ENCODE measurements at regions not wholly inside any gene's neighbourhood (a gene's known extent, or its start where the extent isn't known, plus 50 kb on each side); places are given as distances from the start of the nearest gene placed in this dataset.
"Not testable (repeated sequence)": the region's sequence is repeated elsewhere in the genome, so short reads cannot be mapped to it uniquely, and the experiment has no call there.

DNA sequence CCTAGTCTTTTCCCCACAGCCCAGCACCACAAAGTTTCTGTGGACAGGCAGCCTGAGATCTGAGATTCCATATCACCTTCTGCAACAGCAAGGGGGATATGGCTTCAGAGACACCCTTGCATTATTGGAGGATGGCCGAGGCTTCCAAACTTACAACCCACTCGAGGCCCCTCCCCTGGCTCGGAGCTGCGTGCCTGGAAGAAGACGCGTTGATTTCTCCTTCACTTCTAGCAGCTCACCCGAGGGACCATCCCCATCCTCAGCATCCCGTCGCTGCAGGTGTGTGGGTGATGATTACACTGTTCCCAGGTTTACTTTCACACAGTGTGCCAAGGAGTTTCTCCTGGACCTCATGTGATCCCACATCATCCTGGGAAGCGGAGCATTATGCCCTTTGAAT, 277.9 kb downstream of the MATN1 start:
- Mint-ChIP-seq H3K9me3 (ENCODE audit: unreplicated experiment) (no peaks in the 10 kb centered on the region), H3K4me3 (ENCODE audit: unreplicated experiment) (peak overlapping the region; percentile 26)
- no peak for DNase-seq (ENCODE audit: low spot score)

DNA sequence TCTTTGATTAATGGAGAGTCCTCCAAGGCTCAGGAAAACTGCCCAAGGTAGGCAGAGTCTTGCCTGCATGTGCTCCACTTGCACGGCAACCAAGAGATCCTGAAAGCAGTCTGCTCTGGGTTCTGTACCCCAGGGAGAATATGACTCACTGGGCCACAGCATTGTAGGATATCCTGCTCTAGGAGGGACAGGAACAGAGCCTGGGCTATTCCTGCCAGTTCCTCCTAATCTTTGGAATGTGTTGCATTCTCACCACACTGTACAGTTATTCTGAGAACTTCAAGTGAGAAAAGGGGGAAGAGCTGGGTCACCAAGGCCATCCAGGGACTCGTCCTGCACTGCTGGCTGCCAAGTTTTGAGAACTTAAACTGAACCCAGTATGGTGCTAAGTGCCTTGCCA, 278.5 kb downstream of the MATN1 start:
- no peaks in the 10 kb centered on the region for H3K9me3 Mint-ChIP-seq (ENCODE audit: unreplicated experiment)
- H3K27me3 Mint-ChIP-seq (ENCODE audit: unreplicated experiment), result no peaks in the 10 kb centered on the region
- no peak overlapping the region for H3K4me3 Mint-ChIP-seq (ENCODE audit: unreplicated experiment)
- no peaks in the 10 kb centered on the region for H3K36me3 Mint-ChIP-seq (ENCODE audit: low read depth, unreplicated experiment)
- H3K4me1 Mint-ChIP-seq (ENCODE audit: unreplicated experiment), result no peaks in the 10 kb centered on the region
- no peak overlapping the region for H3K27ac Mint-ChIP-seq (ENCODE audit: unreplicated experiment)
- TF ChIP-seq, protein P1, sequence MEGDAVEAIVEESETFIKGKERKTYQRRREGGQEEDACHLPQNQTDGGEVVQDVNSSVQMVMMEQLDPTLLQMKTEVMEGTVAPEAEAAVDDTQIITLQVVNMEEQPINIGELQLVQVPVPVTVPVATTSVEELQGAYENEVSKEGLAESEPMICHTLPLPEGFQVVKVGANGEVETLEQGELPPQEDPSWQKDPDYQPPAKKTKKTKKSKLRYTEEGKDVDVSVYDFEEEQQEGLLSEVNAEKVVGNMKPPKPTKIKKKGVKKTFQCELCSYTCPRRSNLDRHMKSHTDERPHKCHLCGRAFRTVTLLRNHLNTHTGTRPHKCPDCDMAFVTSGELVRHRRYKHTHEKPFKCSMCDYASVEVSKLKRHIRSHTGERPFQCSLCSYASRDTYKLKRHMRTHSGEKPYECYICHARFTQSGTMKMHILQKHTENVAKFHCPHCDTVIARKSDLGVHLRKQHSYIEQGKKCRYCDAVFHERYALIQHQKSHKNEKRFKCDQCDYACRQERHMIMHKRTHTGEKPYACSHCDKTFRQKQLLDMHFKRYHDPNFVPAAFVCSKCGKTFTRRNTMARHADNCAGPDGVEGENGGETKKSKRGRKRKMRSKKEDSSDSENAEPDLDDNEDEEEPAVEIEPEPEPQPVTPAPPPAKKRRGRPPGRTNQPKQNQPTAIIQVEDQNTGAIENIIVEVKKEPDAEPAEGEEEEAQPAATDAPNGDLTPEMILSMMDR (IDR thresholded peaks at IDR 0.05; ENCODE audit: unreplicated experiment), result no peak
- no peak for DNase-seq (ENCODE audit: low spot score)

More for the DNA sequence above, 277.9 kb downstream of the MATN1 start:
- no peaks in the 10 kb centered on the region for H3K27me3 Mint-ChIP-seq (ENCODE audit: unreplicated experiment)
- no peaks in the 10 kb centered on the region for H3K36me3 Mint-ChIP-seq (ENCODE audit: low read depth, unreplicated experiment)
- no peaks in the 10 kb centered on the region for H3K4me1 Mint-ChIP-seq (ENCODE audit: unreplicated experiment)
- TF ChIP-seq, protein P1 (IDR thresholded peaks at IDR 0.05; ENCODE audit: unreplicated experiment), result no peak
- no peak overlapping the region for H3K27ac Mint-ChIP-seq (ENCODE audit: unreplicated experiment)

- no peak for DNase-seq (ENCODE audit: low spot score)
Measured at GRCh38 chr1:30444401-30444800, 279.0 kb downstream of the MATN1 start.

DNA sequence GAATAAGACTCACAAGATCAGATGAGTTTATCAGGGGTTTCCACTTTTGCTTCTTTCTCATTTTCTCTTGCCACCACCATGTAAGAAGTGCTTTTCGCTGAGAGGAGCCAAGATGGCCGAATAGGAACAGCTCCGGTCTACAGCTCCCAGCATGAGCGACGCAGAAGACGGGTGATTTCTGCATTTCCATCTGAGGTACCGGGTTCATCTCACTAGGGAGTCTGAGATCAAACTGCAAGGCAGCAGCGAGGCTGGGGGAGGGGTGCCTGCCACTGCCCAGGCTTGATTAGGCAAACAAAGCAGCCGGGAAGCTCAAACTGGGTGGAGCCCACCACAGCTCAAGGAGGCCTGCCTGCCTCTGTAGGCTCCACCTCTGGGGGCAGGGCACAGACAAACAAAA, 285.1 kb downstream of the MATN1 start:
- H3K36me3 Mint-ChIP-seq (ENCODE audit: low read depth, unreplicated experiment); H3K4me3 Mint-ChIP-seq (ENCODE audit: unreplicated experiment); DNase-seq (ENCODE audit: low spot score); H3K4me1 Mint-ChIP-seq (ENCODE audit: unreplicated experiment); H3K27me3 Mint-ChIP-seq (ENCODE audit: unreplicated experiment); H3K27ac Mint-ChIP-seq (ENCODE audit: unreplicated experiment): not testable (repeated sequence)
- H3K9me3 Mint-ChIP-seq (ENCODE audit: unreplicated experiment), result peaks cover 12% of the 10 kb centered on the region

More at GRCh38 chr1:30444401-30444800, 279.0 kb downstream of the MATN1 start:
- Mint-ChIP-seq H3K27ac (ENCODE audit: unreplicated experiment) (no peak overlapping the region), H3K27me3 (ENCODE audit: unreplicated experiment) (no peaks in the 10 kb centered on the region), H3K9me3 (ENCODE audit: unreplicated experiment) (no peaks in the 10 kb centered on the region), H3K4me1 (ENCODE audit: unreplicated experiment) (no peaks in the 10 kb centered on the region), H3K36me3 (ENCODE audit: low read depth, unreplicated experiment) (no peaks in the 10 kb centered on the region), H3K4me3 (ENCODE audit: unreplicated experiment) (no peak overlapping the region)
- TF ChIP-seq, protein P1 (IDR thresholded peaks at IDR 0.05; ENCODE audit: unreplicated experiment), result no peak

GRCh38 chr1:30437059-30437576, 286.3 kb downstream of the MATN1 start:
- Mint-ChIP-seq H3K4me1 (ENCODE audit: unreplicated experiment) (no peaks in the 10 kb centered on the region), H3K4me3 (ENCODE audit: unreplicated experiment) (no peak overlapping the region), H3K27me3 (ENCODE audit: unreplicated experiment) (no peaks in the 10 kb centered on the region), H3K27ac (ENCODE audit: unreplicated experiment) (no peak overlapping the region), H3K9me3 (ENCODE audit: unreplicated experiment) (peaks cover 12% of the 10 kb centered on the region), H3K36me3 (ENCODE audit: low read depth, unreplicated experiment) (no peaks in the 10 kb centered on the region)
- DNase-seq (ENCODE audit: low spot score), result no peak
- TF ChIP-seq, protein P1 (IDR thresholded peaks at IDR 0.05; ENCODE audit: unreplicated experiment), result no peak

Measured in endothelial cell (in vitro differentiated cells).